ENCODE measurements at regions not wholly inside any gene's neighbourhood (a gene's known extent, or its start where the extent isn't known, plus 50 kb on each side); places are given as distances from the start of the nearest gene placed in this dataset.

- H3K27me3 ChIP-seq (replicated peaks; ENCODE audit: insufficient read depth, low read length) = no peaks in the 10 kb centered on the region
- no peaks in the 10 kb centered on the region for H3F3A ChIP-seq (ENCODE audit: insufficient read depth, low read length)
- H3K4me3 ChIP-seq (ENCODE audit: low read length) = no peak overlapping the region
- no peak for DNase-seq
- H3K27ac ChIP-seq (ENCODE audit: low read length) = no peak overlapping the region
- H3K36me3 ChIP-seq (replicated peaks; ENCODE audit: insufficient read depth, low read length) = no peaks in the 10 kb centered on the region
- H3K79me2 ChIP-seq (ENCODE audit: low read length) = no peaks in the 10 kb centered on the region
- no peaks in the 10 kb centered on the region for H3K4me1 ChIP-seq (ENCODE audit: low read length)
- no peak overlapping the region for H2AFZ ChIP-seq (ENCODE audit: low read length)
- no peak for TF ChIP-seq EZH2phosphoT487 (IDR thresholded peaks at IDR 0.05; ENCODE audit: low read length)
- H4K20me1 ChIP-seq (ENCODE audit: insufficient read depth, low read length) = no peaks in the 10 kb centered on the region
- no peaks in the 10 kb centered on the region for H3K9me3 ChIP-seq (replicated peaks; ENCODE audit: insufficient read depth, low read length)
- H3K9me2 ChIP-seq (replicated peaks; ENCODE audit: insufficient read depth, low read length) = no peaks in the 10 kb centered on the region
- no peak overlapping the region for H3K9ac ChIP-seq (ENCODE audit: low read length)
- no peak overlapping the region for H3K4me2 ChIP-seq (ENCODE audit: low read depth, low read length)
These were observed 994.1 kb downstream of the TYW1 start for GRCh38 chr7:67990716-67991115.

GRCh38 chr7:67992287-67992686 lies 995.7 kb downstream of the TYW1 start:
- no peak for DNase-seq
- Histone ChIP-seq H3K9me2 (replicated peaks; ENCODE audit: insufficient read depth, low read length) (no peaks in the 10 kb centered on the region), H3K27ac (ENCODE audit: low read length) (no peak overlapping the region), H3F3A (ENCODE audit: insufficient read depth, low read length) (no peaks in the 10 kb centered on the region), H3K36me3 (replicated peaks; ENCODE audit: insufficient read depth, low read length) (no peaks in the 10 kb centered on the region), H2AFZ (ENCODE audit: low read length) (no peak overlapping the region), H3K9me3 (replicated peaks; ENCODE audit: insufficient read depth, low read length) (no peaks in the 10 kb centered on the region), H3K4me1 (ENCODE audit: low read length) (no peaks in the 10 kb centered on the region), H3K4me3 (ENCODE audit: low read length) (no peak overlapping the region), H3K27me3 (replicated peaks; ENCODE audit: insufficient read depth, low read length) (no peaks in the 10 kb centered on the region), H3K9ac (ENCODE audit: low read length) (no peak overlapping the region), H3K4me2 (ENCODE audit: low read depth, low read length) (no peak overlapping the region), H4K20me1 (ENCODE audit: insufficient read depth, low read length) (no peaks in the 10 kb centered on the region), H3K79me2 (ENCODE audit: low read length) (no peaks in the 10 kb centered on the region)
- TF ChIP-seq CTCF (IDR thresholded peaks at IDR 0.05; ENCODE audit: low read length) = no peak
- no peak for TF ChIP-seq EZH2 (optimal IDR thresholded peaks at IDR 0.05; ENCODE audit: low read depth, low read length)
- TF ChIP-seq EZH2phosphoT487 (IDR thresholded peaks at IDR 0.05; ENCODE audit: low read length) = no peak

GRCh38 chr7:68005992-68006391 lies 1009.4 kb downstream of the TYW1 start:
- Histone ChIP-seq H3K27me3 (replicated peaks; ENCODE audit: insufficient read depth, low read length) (no peaks in the 10 kb centered on the region), H3K4me1 (ENCODE audit: low read length) (no peaks in the 10 kb centered on the region), H3F3A (ENCODE audit: insufficient read depth, low read length) (no peaks in the 10 kb centered on the region), H3K9ac (ENCODE audit: low read length) (no peak overlapping the region), H3K36me3 (replicated peaks; ENCODE audit: insufficient read depth, low read length) (no peaks in the 10 kb centered on the region), H3K79me2 (ENCODE audit: low read length) (no peaks in the 10 kb centered on the region), H2AFZ (ENCODE audit: low read length) (no peak overlapping the region), H3K9me3 (replicated peaks; ENCODE audit: insufficient read depth, low read length) (no peaks in the 10 kb centered on the region), H3K27ac (ENCODE audit: low read length) (no peak overlapping the region), H3K9me2 (replicated peaks; ENCODE audit: insufficient read depth, low read length) (no peaks in the 10 kb centered on the region), H4K20me1 (ENCODE audit: insufficient read depth, low read length) (no peaks in the 10 kb centered on the region), H3K4me2 (ENCODE audit: low read depth, low read length) (no peak overlapping the region), H3K4me3 (ENCODE audit: low read length) (no peak overlapping the region)
- no peak for DNase-seq
- TF ChIP-seq EZH2phosphoT487 (IDR thresholded peaks at IDR 0.05; ENCODE audit: low read length) = no peak
- no peak for TF ChIP-seq CTCF (IDR thresholded peaks at IDR 0.05; ENCODE audit: low read length)
- no peak for TF ChIP-seq EZH2 (optimal IDR thresholded peaks at IDR 0.05; ENCODE audit: low read depth, low read length)

GRCh38 chr7:68006619-68007018 lies 1010.0 kb downstream of the TYW1 start:
- DNase-seq = no peak
- Histone ChIP-seq H2AFZ (ENCODE audit: low read length) (no peak overlapping the region), H3K4me1 (ENCODE audit: low read length) (no peaks in the 10 kb centered on the region), H3K9ac (ENCODE audit: low read length) (no peak overlapping the region), H3K9me2 (replicated peaks; ENCODE audit: insufficient read depth, low read length) (no peaks in the 10 kb centered on the region), H3K9me3 (replicated peaks; ENCODE audit: insufficient read depth, low read length) (no peaks in the 10 kb centered on the region), H4K20me1 (ENCODE audit: insufficient read depth, low read length) (no peaks in the 10 kb centered on the region), H3K27me3 (replicated peaks; ENCODE audit: insufficient read depth, low read length) (no peaks in the 10 kb centered on the region), H3K27ac (ENCODE audit: low read length) (no peak overlapping the region), H3K36me3 (replicated peaks; ENCODE audit: insufficient read depth, low read length) (no peaks in the 10 kb centered on the region), H3K79me2 (ENCODE audit: low read length) (no peaks in the 10 kb centered on the region), H3K4me3 (ENCODE audit: low read length) (no peak overlapping the region), H3K4me2 (ENCODE audit: low read depth, low read length) (no peak overlapping the region), H3F3A (ENCODE audit: insufficient read depth, low read length) (no peaks in the 10 kb centered on the region)
- no peak for TF ChIP-seq EZH2 (optimal IDR thresholded peaks at IDR 0.05; ENCODE audit: low read depth, low read length)
- no peak for TF ChIP-seq CTCF (IDR thresholded peaks at IDR 0.05; ENCODE audit: low read length)
- TF ChIP-seq EZH2phosphoT487 (IDR thresholded peaks at IDR 0.05; ENCODE audit: low read length) = no peak
